ENCODE measurements at regions not wholly inside any gene's neighbourhood (a gene's known extent, or its start where the extent isn't known, plus 50 kb on each side); places are given as distances from the start of the nearest gene placed in this dataset.
"Not testable (repeated sequence)": the region's sequence is repeated elsewhere in the genome, so short reads cannot be mapped to it uniquely, and the experiment has no call there.

DNA sequence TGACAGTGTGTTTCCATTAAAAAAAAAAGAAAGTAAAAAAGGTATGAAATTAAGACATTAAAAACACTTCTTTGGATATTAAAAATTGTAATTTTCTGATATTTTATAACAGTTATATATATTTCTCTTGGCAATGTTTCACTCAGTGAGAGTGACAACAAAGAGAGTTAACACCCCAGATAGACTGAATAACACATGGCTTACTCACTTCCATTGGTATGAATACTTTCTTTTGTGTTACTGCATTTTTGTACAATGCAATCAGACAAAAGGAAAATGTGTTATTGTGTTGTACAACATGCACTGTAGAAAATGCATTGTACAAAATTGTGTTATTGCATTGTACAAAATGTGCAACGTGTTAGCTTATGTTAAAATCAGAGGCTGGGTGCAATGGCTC is 676.6 kb upstream of the AMELY start:
- H3K4me3 ChIP-seq (ENCODE audit: low read depth, low read length); H3K27me3 ChIP-seq (ENCODE audit: control insufficient read depth, insufficient read depth, low read length); H3K27ac ChIP-seq (ENCODE audit: low read depth, low read length); H3K9me3 ChIP-seq (ENCODE audit: control insufficient read depth, insufficient read depth, low read length); DNase-seq (ENCODE audit: low read depth, low spot score); CTCF ChIA-PET; POLR2A ChIA-PET: not testable (repeated sequence)

DNA sequence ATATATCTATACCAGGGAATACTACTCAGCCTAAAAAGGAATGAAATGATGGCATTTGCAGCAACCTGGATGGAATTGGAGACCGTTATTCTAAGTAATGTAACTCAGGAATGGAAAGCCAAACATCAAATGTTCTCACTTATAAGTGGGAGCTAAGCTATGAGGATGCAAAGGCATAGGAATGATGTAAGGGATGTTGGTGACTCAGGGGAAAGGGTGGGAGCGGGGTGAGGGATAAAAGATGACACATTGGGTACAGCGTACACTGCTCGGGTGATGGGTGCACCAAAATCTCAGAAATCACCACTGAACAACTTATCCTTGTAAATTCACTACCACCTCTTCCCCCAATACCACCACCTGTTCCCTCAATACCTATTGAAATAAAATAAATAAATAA is 651.0 kb upstream of the AMELY start:
- no peak overlapping the region for H3K27ac ChIP-seq (ENCODE audit: low read depth, low read length)
- DNase-seq (ENCODE audit: low read depth, low spot score), result no peak
- H3K27me3 ChIP-seq (ENCODE audit: control insufficient read depth, insufficient read depth, low read length), result no peaks in the 10 kb centered on the region
- TF ChIP-seq, protein P1, sequence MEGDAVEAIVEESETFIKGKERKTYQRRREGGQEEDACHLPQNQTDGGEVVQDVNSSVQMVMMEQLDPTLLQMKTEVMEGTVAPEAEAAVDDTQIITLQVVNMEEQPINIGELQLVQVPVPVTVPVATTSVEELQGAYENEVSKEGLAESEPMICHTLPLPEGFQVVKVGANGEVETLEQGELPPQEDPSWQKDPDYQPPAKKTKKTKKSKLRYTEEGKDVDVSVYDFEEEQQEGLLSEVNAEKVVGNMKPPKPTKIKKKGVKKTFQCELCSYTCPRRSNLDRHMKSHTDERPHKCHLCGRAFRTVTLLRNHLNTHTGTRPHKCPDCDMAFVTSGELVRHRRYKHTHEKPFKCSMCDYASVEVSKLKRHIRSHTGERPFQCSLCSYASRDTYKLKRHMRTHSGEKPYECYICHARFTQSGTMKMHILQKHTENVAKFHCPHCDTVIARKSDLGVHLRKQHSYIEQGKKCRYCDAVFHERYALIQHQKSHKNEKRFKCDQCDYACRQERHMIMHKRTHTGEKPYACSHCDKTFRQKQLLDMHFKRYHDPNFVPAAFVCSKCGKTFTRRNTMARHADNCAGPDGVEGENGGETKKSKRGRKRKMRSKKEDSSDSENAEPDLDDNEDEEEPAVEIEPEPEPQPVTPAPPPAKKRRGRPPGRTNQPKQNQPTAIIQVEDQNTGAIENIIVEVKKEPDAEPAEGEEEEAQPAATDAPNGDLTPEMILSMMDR (IDR thresholded peaks at IDR 0.05; ENCODE audit: low read depth, low read length), result no peak
- no peaks in the 10 kb centered on the region for H3K9me3 ChIP-seq (ENCODE audit: control insufficient read depth, insufficient read depth, low read length)
- ChIA-PET CTCF (no interaction called here), POLR2A (no interaction called here)
- H3K4me3 ChIP-seq (ENCODE audit: low read depth, low read length), result no peak overlapping the region

DNA sequence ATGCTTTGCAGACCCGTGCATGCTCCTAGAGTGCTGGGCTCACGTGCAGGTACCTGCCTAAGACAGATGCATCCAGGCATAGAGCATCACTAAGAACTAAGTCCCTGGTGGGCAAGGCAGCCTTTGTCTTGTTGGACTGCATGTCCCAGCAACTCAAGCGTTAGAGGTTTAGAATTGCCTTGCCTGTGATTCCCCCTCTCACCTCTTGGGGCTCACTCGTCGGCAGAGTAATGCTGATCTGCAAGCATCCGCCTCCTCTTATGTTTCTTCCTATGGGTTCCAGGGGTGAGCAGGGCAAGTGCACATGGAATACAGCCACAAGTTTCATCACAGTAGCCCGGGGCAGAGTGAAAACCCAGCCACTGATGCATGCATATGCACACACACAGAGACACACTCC is 646.1 kb upstream of the AMELY start:
- CTCF ChIA-PET, result no interaction called here

DNA sequence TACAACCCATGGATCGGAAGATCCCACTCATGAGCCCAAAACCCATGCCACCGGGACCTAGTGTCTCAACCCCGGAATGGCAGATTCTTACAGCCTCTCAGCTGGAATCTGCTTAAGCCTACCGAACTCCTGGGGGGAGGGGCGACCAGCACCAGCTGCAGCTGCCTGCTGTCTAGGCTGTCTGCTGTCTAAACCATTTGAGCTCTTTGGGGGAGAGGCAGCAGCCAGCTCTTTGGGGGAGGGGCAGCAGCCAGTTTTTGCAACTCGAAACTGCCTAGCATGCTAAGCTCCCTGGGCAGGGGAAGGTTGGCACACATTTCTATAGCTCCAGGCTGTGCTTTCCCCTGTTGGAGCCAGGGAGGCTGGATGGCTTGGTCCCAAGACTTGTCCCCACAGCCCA is 643.5 kb upstream of the AMELY start:
- Histone ChIP-seq H3K27ac (ENCODE audit: low read depth, low read length) (no peak overlapping the region), H3K9me3 (ENCODE audit: control insufficient read depth, insufficient read depth, low read length) (no peaks in the 10 kb centered on the region), H3K27me3 (ENCODE audit: control insufficient read depth, insufficient read depth, low read length) (no peaks in the 10 kb centered on the region), H3K4me3 (ENCODE audit: low read depth, low read length) (no peak overlapping the region)
- no peak for DNase-seq (ENCODE audit: low read depth, low spot score)
- ChIA-PET POLR2A (no interaction called here), CTCF (no interaction called here)
- TF ChIP-seq, protein P1 (IDR thresholded peaks at IDR 0.05; ENCODE audit: low read depth, low read length), result no peak

More for the DNA sequence above, 646.1 kb upstream of the AMELY start:
- TF ChIP-seq, protein P1 (IDR thresholded peaks at IDR 0.05; ENCODE audit: low read depth, low read length), result peak; percentile 45
- no peak for DNase-seq (ENCODE audit: low read depth, low spot score)
- H3K4me3 ChIP-seq (ENCODE audit: low read depth, low read length), result no peak overlapping the region
- H3K27ac ChIP-seq (ENCODE audit: low read depth, low read length), result no peak overlapping the region
- POLR2A ChIA-PET, result no interaction called here
- no peaks in the 10 kb centered on the region for H3K9me3 ChIP-seq (ENCODE audit: control insufficient read depth, insufficient read depth, low read length)
- no peaks in the 10 kb centered on the region for H3K27me3 ChIP-seq (ENCODE audit: control insufficient read depth, insufficient read depth, low read length)

DNA sequence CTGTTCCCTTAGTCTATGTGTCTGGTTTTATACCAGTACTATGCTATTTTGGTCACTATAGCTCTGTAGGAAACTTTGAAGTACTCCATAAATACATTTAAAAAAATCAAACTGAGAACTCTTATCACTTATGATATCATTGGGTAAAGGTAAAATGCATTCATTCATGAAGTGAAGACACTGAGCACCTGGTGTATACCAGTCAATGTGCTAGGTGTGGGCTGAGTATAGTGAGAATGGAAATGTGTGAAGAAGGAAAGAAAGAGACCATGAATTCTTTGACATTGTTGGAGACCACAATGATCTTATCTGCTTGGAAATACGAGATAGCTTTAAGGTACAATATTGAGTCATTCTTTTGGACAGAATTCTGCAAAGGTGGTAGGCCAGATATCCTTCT is 633.5 kb upstream of the AMELY start:
- ChIA-PET CTCF (no interaction called here), POLR2A (no interaction called here)
- H3K4me3 ChIP-seq (ENCODE audit: low read depth, low read length), result no peak overlapping the region
- no peak overlapping the region for H3K27ac ChIP-seq (ENCODE audit: low read depth, low read length)
- H3K9me3 ChIP-seq (ENCODE audit: control insufficient read depth, insufficient read depth, low read length), result no peaks in the 10 kb centered on the region
- H3K27me3 ChIP-seq (ENCODE audit: control insufficient read depth, insufficient read depth, low read length), result no peaks in the 10 kb centered on the region
- TF ChIP-seq, protein P1 (IDR thresholded peaks at IDR 0.05; ENCODE audit: low read depth, low read length), result no peak
- no peak for DNase-seq (ENCODE audit: low read depth, low spot score)

DNA sequence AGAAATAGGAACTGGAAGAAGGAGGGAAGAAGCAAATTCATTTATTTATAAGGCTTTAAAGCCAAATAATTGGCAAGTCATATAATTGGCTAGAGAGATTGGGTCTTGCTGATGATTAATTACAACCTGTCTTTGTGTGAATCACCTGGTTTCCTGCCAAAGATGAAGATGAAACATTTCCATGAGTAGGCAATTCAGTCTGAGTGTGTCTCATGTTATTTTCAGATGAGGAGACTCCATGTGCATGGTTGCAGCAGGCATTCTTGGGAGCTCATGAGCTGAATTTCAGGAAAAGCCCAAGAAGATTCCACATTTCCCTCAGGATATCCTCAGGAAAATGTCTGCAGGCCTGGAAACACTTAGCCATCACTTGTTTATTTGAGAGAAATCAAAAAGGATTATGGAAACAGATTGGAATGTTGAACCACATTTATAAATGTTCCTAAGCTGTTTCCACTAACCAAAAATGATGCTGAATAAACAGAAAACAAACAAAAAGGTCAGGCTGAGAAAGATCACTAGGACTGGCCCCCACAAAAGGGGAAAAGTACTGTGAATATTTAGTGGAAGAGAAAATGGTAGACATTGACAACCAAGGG is 632.7 kb upstream of the AMELY start:
- no peak overlapping the region for H3K4me3 ChIP-seq (ENCODE audit: low read depth, low read length)
- H3K27me3 ChIP-seq (ENCODE audit: control insufficient read depth, insufficient read depth, low read length), result no peaks in the 10 kb centered on the region
- ChIA-PET POLR2A (no interaction called here), CTCF (no interaction called here)
- DNase-seq (ENCODE audit: low read depth, low spot score), result no peak
- TF ChIP-seq, protein P1 (IDR thresholded peaks at IDR 0.05; ENCODE audit: low read depth, low read length), result no peak
- H3K9me3 ChIP-seq (ENCODE audit: control insufficient read depth, insufficient read depth, low read length), result no peaks in the 10 kb centered on the region
- H3K27ac ChIP-seq (ENCODE audit: low read depth, low read length), result no peak overlapping the region
